C4-2B (cell line): ENCODE measurements at regions not wholly inside any gene's neighbourhood (a gene's known extent, or its start where the extent isn't known, plus 50 kb on each side); places are given as distances from the start of the nearest gene placed in this dataset.

Experiments
- CTCF ChIP-seq: fragments of 450-650 bp; conservative IDR thresholded peaks from 2 replicates; pipeline ENCODE4 v1.5.1; 2017; ENCODE audit warnings: mild to moderate bottlenecking
- ZFX ChIP-seq: fragments of 450-650 bp; IDR thresholded peaks from 2 replicates; pipeline ENCODE4 v1.6.1; 2017

GRCh38 chr14:73777420-73777819 is 63.2 kb upstream of the PNMA1 start:
- TF ChIP-seq CTCF, result no peak
- no peak for TF ChIP-seq ZFX
